HepG2 (cell line): ENCODE measurements at regions not wholly inside any gene's neighbourhood (a gene's known extent, or its start where the extent isn't known, plus 50 kb on each side); places are given as distances from the start of the nearest gene placed in this dataset.

ENCODE experiments used
- ATAC-seq: fragments of 200-7000 bp; cut with Tn5 transposase; 3 replicates; pipeline ENCODE4 v1.9.1; 2020; ENCODE audit warnings: mild to moderate bottlenecking, moderate library complexity
- BruUV-seq: library from RNA; stranded (reverse); fragments of 400-500 nt; replicated peaks from 2 replicates; lab custom pipeline; 2021; lab: Mats Ljungman, UMichigan
- CTCF ChIA-PET: fragments of 300-600 bp; formaldehyde crosslinking; extraction: SDS; loops from one replicate; lab custom pipeline; 2021; ENCODE audit warnings: low total read pairs, inconsistent platforms, low intra/inter-chr PET ratio; lab: Yijun Ruan, JAX
- POLR2A ChIA-PET: fragments of 350-600 bp; sonication (Branson Sonifier 250); formaldehyde crosslinking; loops from one replicate; lab custom pipeline; 2020; ENCODE audit warnings: antibody characterized with exemption, inconsistent platforms; lab: Yijun Ruan, JAX
- DNase-seq: peaks from one replicate; pipeline ENCODE4 v3.0.0-alpha.2; 2015; ENCODE audit warnings: low spot score
- FAIRE-seq: peaks from 3 replicates; lab custom pipeline; 2011; peaks lifted over from hg19 to GRCh38; lab: Jason Lieb, UNC
- H2AFZ ChIP-seq: one replicate; pipeline ENCODE4 v1.6.1; 2011; ENCODE audit warnings: low read length, inconsistent platforms
- H3K27ac ChIP-seq: fragments of 300-600 bp; 3 replicates; pipeline ENCODE4 v1.8.0; 2011; ENCODE audit warnings: mixed run types, mild to moderate bottlenecking, mixed read lengths, low read length, inconsistent platforms; ENCODE audit not compliant: insufficient read depth; ENCODE audit errors: extremely low read length
- H3K27me3 ChIP-seq, 2 experiments: fragments of 200-600 bp in 1 of 2; 2 replicates in 1 of 2; 3 replicates in 1 of 2; pipeline versions ENCODE4 v1.6.0 to v1.8.0; 2011; ENCODE audit warnings: low read length in 2 of 2, mild to moderate bottlenecking in 2 of 2, moderate library complexity in 2 of 2, inconsistent platforms in 1 of 2; ENCODE audit not compliant: insufficient read depth in 2 of 2, control insufficient read depth in 1 of 2
- H3K36me3 ChIP-seq, 2 experiments: fragments of 200-600 bp in 1 of 2; replicated peaks in 1 of 2; 2 replicates in 1 of 2; 3 replicates in 1 of 2; pipeline versions ENCODE4 v1.5.1 to v1.8.0; 2011; ENCODE audit warnings: low read length in 2 of 2, inconsistent platforms in 1 of 2; ENCODE audit not compliant: insufficient read depth in 2 of 2, control insufficient read depth in 1 of 2
- H3K4me1 ChIP-seq: 2 replicates; pipeline ENCODE4 v1.5.1; 2012; ENCODE audit warnings: low read length, inconsistent platforms; ENCODE audit not compliant: insufficient read depth
- H3K4me2 ChIP-seq: 2 replicates; pipeline ENCODE4 v1.6.0; 2011; ENCODE audit warnings: low read depth, low read length, inconsistent platforms
- H3K4me3 ChIP-seq, 3 experiments: fragments of 200-600 bp in 1 of 3; sonication (generic), shearing (Covaris generic) in 1 of 3; replicated peaks in 1 of 3; 2 replicates each; pipeline ENCODE4 v1.5.1; 2011 to 2016; ENCODE audit warnings: low read length in 3 of 3, inconsistent platforms in 2 of 3, low read depth in 2 of 3, mild to moderate bottlenecking in 2 of 3, control low read depth in 1 of 3, mixed read lengths in 1 of 3; ENCODE audit not compliant: insufficient read depth in 1 of 3
- H3K79me2 ChIP-seq: one replicate; pipeline ENCODE4 v1.6.1; 2011; ENCODE audit warnings: low read length, inconsistent platforms; ENCODE audit not compliant: insufficient read depth
- H3K9ac ChIP-seq: 2 replicates; pipeline ENCODE4 v1.6.0; 2011; ENCODE audit warnings: mild to moderate bottlenecking, low read depth, low read length, inconsistent platforms; ENCODE audit not compliant: insufficient read depth
- H3K9me3 ChIP-seq: 2 replicates; pipeline ENCODE4 v1.5.1; 2012; ENCODE audit warnings: mild to moderate bottlenecking, low read length
- H4K20me1 ChIP-seq: 2 replicates; pipeline ENCODE4 v1.6.0; 2011; ENCODE audit warnings: inconsistent platforms, mild to moderate bottlenecking, low read length, moderate library complexity; ENCODE audit not compliant: insufficient read depth
- AHR ChIP-seq: IDR thresholded peaks from 2 replicates; pipeline ENCODE4 v1.6.1; 2018; ENCODE audit warnings: missing genetic modification reagents, missing compliant biosample characterization
- ATM ChIP-seq: fragments of 450-650 bp; IDR thresholded peaks from 2 replicates; pipeline ENCODE4 v1.7.1; 2017; ENCODE audit warnings: mild to moderate bottlenecking, borderline replicate concordance
- CREM ChIP-seq, 2 experiments: sonication (generic) in 1 of 2; formaldehyde crosslinking in 1 of 2; IDR thresholded peaks; 2 replicates each; pipeline versions ENCODE4 v1.4.0 to v1.6.1; 2016 to 2020; ENCODE audit warnings: antibody characterized with exemption in 1 of 2, mild to moderate bottlenecking in 1 of 2, missing genetic modification reagents in 1 of 2
- ELF1 ChIP-seq: sonication (generic); formaldehyde crosslinking; IDR thresholded peaks from 2 replicates; pipeline ENCODE4 v1.4.0; 2020; ENCODE audit warnings: missing genetic modification reagents
- FOXA1 ChIP-seq, 2 experiments: fragments of 450-650 bp in 1 of 2; sonication (generic) in 1 of 2; formaldehyde crosslinking in 1 of 2; IDR thresholded peaks; 2 replicates each; pipeline versions ENCODE4 v1.4.0 to v1.6.1; 2016 to 2020; ENCODE audit warnings: missing genetic modification reagents in 1 of 2
- FOXM1 ChIP-seq: sonication (generic); formaldehyde crosslinking; IDR thresholded peaks from 2 replicates; pipeline ENCODE4 v1.5.0; 2020; ENCODE audit warnings: missing genetic modification reagents
- GPBP1L1 ChIP-seq: sonication (generic); formaldehyde crosslinking; IDR thresholded peaks from 2 replicates; pipeline ENCODE4 v1.5.0; 2020; ENCODE audit warnings: mild to moderate bottlenecking, missing genetic modification reagents
- GTF3A ChIP-seq: sonication (generic); formaldehyde crosslinking; conservative IDR thresholded peaks from 2 replicates; pipeline ENCODE4 v1.4.0; 2020; ENCODE audit warnings: mild to moderate bottlenecking, missing genetic modification reagents
- HES4 ChIP-seq: sonication (generic); formaldehyde crosslinking; IDR thresholded peaks from 2 replicates; pipeline ENCODE4 v1.9.0; 2021; ENCODE audit warnings: mild to moderate bottlenecking, missing genetic modification reagents, borderline replicate concordance
- HNRNPL ChIP-seq: fragments of 200-400 bp; formaldehyde crosslinking; IDR thresholded peaks from 2 replicates; pipeline ENCODE4 v1.6.1; 2017; ENCODE audit warnings: mild to moderate bottlenecking, low read depth, low read length
- MED13 ChIP-seq: sonication (generic); formaldehyde crosslinking; IDR thresholded peaks from 2 replicates; pipeline ENCODE4 v1.5.0; 2020; ENCODE audit warnings: missing genetic modification reagents
- NFATC3 ChIP-seq: sonication (generic); formaldehyde crosslinking; IDR thresholded peaks from 2 replicates; pipeline ENCODE4 v1.5.1; 2020; ENCODE audit warnings: mild to moderate bottlenecking, missing genetic modification reagents
- NFKB2 ChIP-seq: sonication (generic); formaldehyde crosslinking; IDR thresholded peaks from 2 replicates; pipeline ENCODE4 v1.4.0; 2020; ENCODE audit warnings: missing genetic modification reagents, borderline replicate concordance
- REL ChIP-seq: sonication (generic); formaldehyde crosslinking; conservative IDR thresholded peaks from 2 replicates; pipeline ENCODE4 v1.8.0; 2022; ENCODE audit warnings: mild to moderate bottlenecking, missing genetic modification reagents, moderate library complexity
- ZBTB7A ChIP-seq: sonication (generic); formaldehyde crosslinking; IDR thresholded peaks from 2 replicates; pipeline ENCODE4 v1.8.0; 2022; ENCODE audit warnings: mild to moderate bottlenecking, missing genetic modification reagents
- ZNF251 ChIP-seq: sonication (generic); formaldehyde crosslinking; IDR thresholded peaks from 2 replicates; pipeline ENCODE4 v1.9.0; 2021; ENCODE audit warnings: mild to moderate bottlenecking, missing genetic modification reagents
- ZNF343 ChIP-seq: sonication (generic); formaldehyde crosslinking; IDR thresholded peaks from 2 replicates; pipeline ENCODE4 v1.4.0; 2020; ENCODE audit warnings: mild to moderate bottlenecking, missing genetic modification reagents
- ZNF367 ChIP-seq: sonication (generic); formaldehyde crosslinking; IDR thresholded peaks from 2 replicates; pipeline ENCODE4 v1.4.0; 2020; ENCODE audit warnings: missing genetic modification reagents, borderline replicate concordance
- ZNF720 ChIP-seq: sonication (generic); formaldehyde crosslinking; IDR thresholded peaks from 2 replicates; pipeline ENCODE4 v1.4.0; 2020; ENCODE audit warnings: missing genetic modification reagents
- ZSCAN21 ChIP-seq: sonication (generic); formaldehyde crosslinking; IDR thresholded peaks from 2 replicates; pipeline ENCODE4 v1.8.0; 2022; ENCODE audit warnings: mild to moderate bottlenecking, missing genetic modification reagents, moderate library complexity, borderline replicate concordance
- WGBS: methylation state at CpG from one replicate; pipeline ENCODE4 v1.1.6; 2017; ENCODE audit warnings: low lambda C conversion rate; 5-methylcytosine and 5-hydroxymethylcytosine counted together
- in situ Hi-C: cut with HindIII; loops from 2 replicates; pipeline ENCODE4 v1.10.0; 2017; ENCODE audit warnings: low pct_unique_long_range_greater_than_20kb; ENCODE audit not compliant: extremely low pct_ligation_motif_present
- intact Hi-C: fragments of 100-400 bp; cut with micrococcal nuclease; formaldehyde crosslinking; loops from one replicate; pipeline ENCODE4 v1.10.0; 2022; ENCODE audit not compliant: unreplicated experiment

- 34% methylated on average over 3 of the region's 3 CpGs for WGBS
- Histone ChIP-seq H3K4me2 (no peak overlapping the region), H3K27ac (no peak overlapping the region), H3K9me3 (no peaks in the 10 kb centered on the region), H3K79me2 (no peaks in the 10 kb centered on the region), H3K9ac (no peak overlapping the region), H3K27me3 (no peaks in the 10 kb centered on the region), H3K36me3 (no peaks in the 10 kb centered on the region), H2AFZ (no peak overlapping the region), H3K4me1 (no peaks in the 10 kb centered on the region), H4K20me1 (no peaks in the 10 kb centered on the region), H3K4me3 (no peak overlapping the region)
- in situ Hi-C loops (no loop called here), intact Hi-C loops (no loop called here)
- BruUV-seq, result no TSS peak
- FAIRE-seq (no peak), ATAC-seq (no peak), DNase-seq (no peak)
- ChIA-PET POLR2A (no interaction called here), CTCF (no interaction called here)
- TF ChIP-seq REL (CRISPR knock-in tag) (no peak), ZSCAN21 (CRISPR knock-in tag) (no peak), CREM (IDR thresholded peaks at IDR 0.05) (no peak), CREM (CRISPR knock-in tag; IDR thresholded peaks at IDR 0.05) (no peak), ELF1 (no peak), FOXA1 (IDR thresholded peaks at IDR 0.05) (no peak), FOXA1 (CRISPR knock-in tag; IDR thresholded peaks at IDR 0.05) (no peak), AHR (CRISPR knock-in tag) (no peak), ZNF720 (no peak), GPBP1L1 (CRISPR knock-in tag) (no peak), ZNF251 (no peak), GTF3A (CRISPR knock-in tag) (no peak), ZNF343 (CRISPR knock-in tag) (no peak), HNRNPL (no peak), FOXM1 (no peak), HES4 (CRISPR knock-in tag) (no peak), ZNF367 (CRISPR knock-in tag) (no peak), NFKB2 (CRISPR knock-in tag) (no peak), ZBTB7A (CRISPR knock-in tag) (no peak), MED13 (CRISPR knock-in tag) (no peak), ATM (no peak), NFATC3 (CRISPR knock-in tag) (no peak)
These were observed 72.3 kb upstream of the SP8 start for GRCh38 chr7:20858951-20859350.
